GM18507 (cell line): ENCODE measurements at regions not wholly inside any gene's neighbourhood (a gene's known extent, or its start where the extent isn't known, plus 50 kb on each side); places are given as distances from the start of the nearest gene placed in this dataset.
"Not testable (repeated sequence)": the region's sequence is repeated elsewhere in the genome, so short reads cannot be mapped to it uniquely, and the experiment has no call there.

ENCODE experiments used
- DNase-seq: peaks from one replicate; pipeline ENCODE4 v3.0.0; 2011; ENCODE audit warnings: low read depth; ENCODE audit not compliant: insufficient read length; ENCODE audit errors: extremely low spot score
- FAIRE-seq: peaks from 2 replicates; lab custom pipeline; 2011; peaks lifted over from hg19 to GRCh38; lab: Jason Lieb, UNC

GRCh38 chr3:194262176-194262924 is 88.8 kb downstream of the CPN2 start:
- FAIRE-seq = no peak
- DNase-seq = no peak

DNA sequence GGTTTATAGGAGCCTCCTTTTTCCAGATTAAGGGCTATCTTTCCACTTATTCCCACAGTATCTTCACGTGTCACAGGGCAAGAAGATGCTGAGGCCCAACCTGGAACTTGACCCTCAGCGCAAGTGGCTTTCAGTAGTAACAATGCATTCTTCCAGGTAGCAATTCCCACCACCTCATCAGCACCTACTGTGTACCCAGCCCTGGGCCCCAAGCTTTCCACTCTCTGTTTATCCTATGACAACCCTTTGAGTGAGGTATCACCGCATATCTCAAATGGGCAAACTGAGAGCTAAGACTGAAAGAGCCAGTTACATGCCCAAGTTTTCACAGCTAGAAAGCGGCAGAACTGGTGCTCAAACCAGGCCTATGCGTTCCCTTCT is 88.2 kb downstream of the CPN2 start:
- DNase-seq (no peak), FAIRE-seq (no peak)

DNA sequence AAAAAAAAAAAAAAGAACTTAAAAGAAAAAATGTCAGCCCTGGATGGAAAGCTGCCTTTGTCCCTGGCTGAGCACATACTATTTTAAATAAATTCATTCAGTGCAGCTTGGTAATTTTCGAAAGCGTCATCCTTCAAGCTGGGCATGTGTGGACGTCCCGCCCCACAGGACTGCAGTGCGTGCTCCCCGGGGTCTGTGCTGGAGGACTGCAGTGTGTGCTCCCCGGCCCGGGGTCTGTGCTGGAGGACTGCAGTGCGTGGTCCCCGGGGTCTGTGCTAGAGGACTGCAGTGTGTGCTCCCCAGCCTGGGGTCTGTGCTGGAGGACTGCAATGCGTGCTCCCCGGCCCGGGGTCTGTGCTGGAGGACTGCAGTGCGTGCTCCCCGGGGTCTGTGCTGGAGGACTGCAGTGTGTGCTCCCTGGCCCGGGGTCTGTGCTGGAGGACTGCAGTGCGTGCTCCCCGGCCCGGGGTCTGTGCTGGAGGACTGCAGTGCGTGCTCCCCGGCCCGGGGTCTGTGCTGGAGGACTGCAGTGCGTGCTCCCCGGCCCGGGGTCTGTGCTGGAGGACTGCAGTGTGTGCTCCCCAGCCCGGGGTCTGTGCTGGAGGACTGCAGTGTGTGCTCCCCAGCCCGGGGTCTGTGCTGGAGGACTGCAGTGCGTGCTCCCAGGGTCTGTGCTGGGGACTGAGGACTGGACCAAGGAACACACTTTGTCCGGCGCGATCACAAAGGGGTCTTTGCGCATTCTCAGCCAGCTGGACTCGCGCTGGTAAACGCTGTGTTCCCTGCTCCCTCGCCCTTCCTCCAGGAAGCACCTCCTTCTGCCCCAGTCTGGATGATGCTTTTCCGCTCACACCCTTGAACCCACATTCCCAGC is 86.3 kb downstream of the CPN2 start:
- not testable (repeated sequence) for DNase-seq, FAIRE-seq

- no peak for DNase-seq
Observed at GRCh38 chr3:194265505-194265892, 85.6 kb downstream of the CPN2 start.

GRCh38 chr3:194265996-194266964 is 84.8 kb downstream of the CPN2 start:
- FAIRE-seq (no peak), DNase-seq (no peak)

More at GRCh38 chr3:194265505-194265892, 85.6 kb downstream of the CPN2 start:
- FAIRE-seq = no peak

- no peak for DNase-seq
- FAIRE-seq = no peak
Observed at GRCh38 chr3:194267744-194268653, 83.1 kb downstream of the CPN2 start.

DNA sequence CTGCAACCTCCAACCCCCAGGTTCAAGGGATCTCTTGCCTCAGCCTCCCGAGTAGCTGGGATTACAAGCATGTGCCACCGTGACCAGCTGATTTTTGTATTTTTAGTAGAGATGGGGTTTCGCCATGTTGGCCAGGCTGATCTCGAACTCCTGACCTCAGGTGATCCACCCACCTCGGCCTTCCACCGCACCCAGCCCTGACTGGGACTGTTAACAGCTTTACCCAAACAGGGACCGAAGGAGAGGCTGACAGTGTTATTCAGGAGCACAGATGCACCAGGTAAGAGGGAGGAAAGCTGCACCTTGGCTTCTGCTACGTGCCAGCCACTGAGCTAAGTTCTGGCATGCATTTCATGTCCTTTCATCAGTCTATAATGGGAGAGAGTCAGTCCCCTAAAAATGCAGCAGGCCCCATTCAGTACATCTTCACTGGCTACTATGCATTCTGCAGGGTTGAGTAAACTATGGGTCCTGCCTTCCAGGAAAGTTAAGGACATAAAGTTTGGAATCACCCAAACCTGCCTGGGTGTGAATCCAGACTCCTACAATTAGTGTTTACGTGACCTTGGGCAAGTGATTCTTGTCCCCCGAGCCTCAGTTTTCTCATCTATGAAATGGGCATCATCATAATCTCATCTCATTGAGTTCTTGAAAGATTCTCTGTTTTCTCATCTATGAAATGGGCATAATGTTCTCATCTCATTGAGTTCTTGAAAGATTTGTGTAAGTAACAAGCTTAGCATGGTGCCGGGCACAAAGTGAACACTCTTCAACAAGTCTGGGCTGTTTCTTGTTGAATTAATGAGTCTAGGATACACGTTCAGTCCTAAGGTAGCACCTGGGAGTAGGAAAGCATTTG is 82.2 kb downstream of the CPN2 start:
- FAIRE-seq = no peak
- no peak for DNase-seq

- DNase-seq (no peak), FAIRE-seq (no peak)
Observed at GRCh38 chr3:194269610-194270145, 81.5 kb downstream of the CPN2 start.

- FAIRE-seq (no peak), DNase-seq (no peak)
Observed at GRCh38 chr3:194270627-194271459, 80.3 kb downstream of the CPN2 start.

DNA sequence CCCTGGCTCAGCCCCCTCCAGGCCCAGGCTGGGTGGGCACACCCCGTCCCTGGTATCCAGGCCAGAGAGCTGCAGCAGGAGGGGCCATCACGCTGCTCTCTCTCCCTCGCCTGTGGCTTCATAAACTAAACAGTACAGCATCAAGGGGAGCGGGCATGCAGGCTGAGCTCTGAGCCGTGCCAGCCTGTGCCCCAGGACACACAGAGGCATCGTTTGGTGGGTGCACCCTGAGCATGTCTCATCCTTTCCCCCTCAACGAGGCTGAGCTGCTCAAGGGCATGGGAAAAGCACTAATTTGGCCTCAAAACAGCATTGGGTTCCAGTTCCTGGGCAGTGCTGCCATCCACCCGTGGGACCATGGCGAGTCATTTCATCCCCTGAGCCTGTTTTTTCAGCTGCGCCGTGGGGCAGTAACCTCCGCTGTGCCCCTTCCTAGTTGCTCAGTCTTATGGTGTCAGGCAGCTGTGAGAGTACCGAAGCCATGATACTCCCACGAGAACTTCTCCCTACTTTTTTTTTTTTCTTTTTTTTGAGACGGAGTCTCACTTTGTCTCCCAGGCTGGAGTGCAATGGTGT is 79.6 kb downstream of the CPN2 start:
- FAIRE-seq (no peak), DNase-seq (no peak)

DNA sequence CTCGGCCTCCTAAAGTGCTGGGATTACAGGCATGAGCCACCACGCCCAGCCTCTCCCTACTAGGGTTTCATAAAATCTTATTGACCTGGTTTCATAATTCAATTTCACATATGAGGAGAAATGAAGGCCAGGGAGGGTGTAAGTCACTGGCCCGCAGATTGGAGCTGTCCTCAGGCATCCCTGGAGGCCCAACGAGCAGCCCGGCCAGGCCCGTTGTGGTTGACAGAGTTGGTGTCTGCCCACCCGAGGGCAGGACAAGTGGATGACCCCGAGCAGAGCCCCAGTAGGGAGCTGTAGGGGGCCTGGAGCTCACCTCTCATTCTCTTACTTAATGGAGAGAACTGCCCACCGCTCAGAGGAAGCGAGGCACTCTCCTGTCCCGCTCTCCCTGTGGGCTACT is 78.9 kb downstream of the CPN2 start:
- no peak for DNase-seq
- FAIRE-seq = no peak

GRCh38 chr3:194272861-194273742 is 78.0 kb downstream of the CPN2 start:
- no peak for DNase-seq
- FAIRE-seq = no peak

DNA sequence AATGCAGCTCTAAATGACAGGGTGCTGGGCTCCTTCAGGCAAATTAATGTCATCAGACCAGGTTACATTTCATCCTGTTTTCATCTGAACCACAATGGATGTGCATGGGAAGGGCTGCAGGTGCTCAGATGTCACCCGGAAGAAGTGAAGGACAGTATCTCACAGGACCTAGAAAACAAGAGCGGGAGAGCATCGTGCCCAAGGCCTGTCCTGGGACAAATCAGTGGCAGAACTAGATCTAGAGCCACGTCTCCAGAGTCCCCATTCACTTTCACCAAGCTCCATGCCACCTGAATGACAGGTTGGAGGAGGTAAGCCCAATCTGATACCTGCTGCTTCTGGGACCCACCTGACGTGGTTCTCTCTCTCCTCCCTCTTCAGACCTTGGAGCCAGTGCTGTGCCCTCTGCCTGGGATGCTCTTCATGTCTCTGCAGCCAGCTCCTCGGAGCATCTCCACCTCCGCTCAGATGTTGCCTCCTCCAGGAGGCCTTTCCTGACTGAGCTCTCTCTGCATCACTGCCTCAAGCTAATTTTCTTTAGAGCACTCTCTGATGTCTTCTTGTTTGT is 77.3 kb downstream of the CPN2 start:
- DNase-seq = no peak
- no peak for FAIRE-seq

- FAIRE-seq = no peak
Observed at GRCh38 chr3:194274424-194275085, 76.6 kb downstream of the CPN2 start.

GRCh38 chr3:194275291-194275690 is 75.8 kb downstream of the CPN2 start:
- FAIRE-seq (no peak), DNase-seq (no peak)

More at GRCh38 chr3:194274424-194275085, 76.6 kb downstream of the CPN2 start:
- no peak for DNase-seq
